Liver (tissue), 8 donors: ENCODE measurements at regions not wholly inside any gene's neighbourhood (a gene's known extent, or its start where the extent isn't known, plus 50 kb on each side); places are given as distances from the start of the nearest gene placed in this dataset.

ENCODE experiments used
- DNase-seq: peaks from one replicate; pipeline ENCODE4 v3.0.0-alpha.2; 2017; ENCODE audit warnings: low spot score
- H3K27ac ChIP-seq, 2 donors: one replicate each; pipeline ENCODE4 v1.7.0; 2013; ENCODE audit warnings: inconsistent platforms in 2 of 2, low read length in 2 of 2, control low read depth in 1 of 2, low read depth in 1 of 2, mild to moderate bottlenecking in 1 of 2
- H3K27me3 ChIP-seq, 4 donors: one replicate each; pipeline versions ENCODE4 v1.6.1 to v1.7.0; 2013; ENCODE audit warnings: low read length in 3 of 4, inconsistent platforms in 1 of 4, mild to moderate bottlenecking in 1 of 4, moderate library complexity in 1 of 4; ENCODE audit not compliant: control insufficient read depth in 4 of 4, insufficient read depth in 4 of 4
- H3K36me3 ChIP-seq, 4 donors: one replicate each; pipeline versions ENCODE4 v1.6.1 to v1.7.0; 2013; ENCODE audit warnings: low read length in 3 of 4, mild to moderate bottlenecking in 3 of 4, low read depth in 1 of 4, moderate library complexity in 1 of 4; ENCODE audit not compliant: control insufficient read depth in 4 of 4, insufficient read depth in 3 of 4
- H3K4me1 ChIP-seq, 4 donors: one replicate each; pipeline versions ENCODE4 v1.6.1 to v1.7.0; 2013; ENCODE audit warnings: low read length in 3 of 4, mild to moderate bottlenecking in 3 of 4, moderate library complexity in 1 of 4; ENCODE audit not compliant: control insufficient read depth in 4 of 4, insufficient read depth in 4 of 4
- H3K4me3 ChIP-seq, 3 donors: one replicate each; pipeline versions ENCODE4 v1.6.1 to v1.7.0; 2013; ENCODE audit warnings: low read length in 3 of 3, control low read depth in 1 of 3, low read depth in 1 of 3, mild to moderate bottlenecking in 1 of 3
- H3K9ac ChIP-seq, 2 donors: one replicate each; pipeline ENCODE4 v1.7.0; 2013; ENCODE audit warnings: low read length in 2 of 2, mild to moderate bottlenecking in 2 of 2, moderate library complexity in 2 of 2, control low read depth in 1 of 2, low read depth in 1 of 2
- H3K9me3 ChIP-seq, 4 donors: one replicate each; pipeline versions ENCODE4 v1.6.1 to v1.7.0; 2013; ENCODE audit warnings: low read length in 3 of 4; ENCODE audit not compliant: control insufficient read depth in 4 of 4
- EGR1 ChIP-seq, 2 donors: IDR thresholded peaks; 2 replicates each; pipeline ENCODE4 v1.6.1; 2016 to 2018; ENCODE audit warnings: antibody characterized with exemption in 2 of 2, low read depth in 2 of 2
- FOXA1 ChIP-seq: IDR thresholded peaks from 2 replicates; pipeline ENCODE4 v1.6.1; 2016; ENCODE audit warnings: antibody characterized with exemption
- FOXA2 ChIP-seq: IDR thresholded peaks from 2 replicates; pipeline ENCODE4 v1.6.1; 2016; ENCODE audit warnings: antibody characterized with exemption
- HNF4A ChIP-seq, 2 donors: conservative IDR thresholded peaks; 2 replicates each; pipeline ENCODE4 v1.6.1; 2016; ENCODE audit warnings: antibody characterized with exemption in 2 of 2, mild to moderate bottlenecking in 2 of 2
- HNF4G ChIP-seq: IDR thresholded peaks from 2 replicates; pipeline ENCODE4 v1.6.1; 2016; ENCODE audit warnings: antibody characterized with exemption
- JUND ChIP-seq, 2 donors: IDR thresholded peaks; 2 replicates each; pipeline ENCODE4 v1.6.1; 2016; ENCODE audit warnings: antibody characterized with exemption in 2 of 2
- NR2F2 ChIP-seq: IDR thresholded peaks from 2 replicates; pipeline ENCODE4 v1.6.1; 2016; ENCODE audit warnings: antibody characterized with exemption
- RAD21 ChIP-seq, 2 donors: IDR thresholded peaks; 2 replicates each; pipeline ENCODE4 v1.6.1; 2016; ENCODE audit warnings: antibody characterized with exemption in 2 of 2, mild to moderate bottlenecking in 2 of 2
- RXRA ChIP-seq, 2 donors: IDR thresholded peaks; 2 replicates each; pipeline ENCODE4 v1.6.1; 2017 to 2018; ENCODE audit warnings: antibody characterized with exemption in 2 of 2, mild to moderate bottlenecking in 1 of 2
- YY1 ChIP-seq: IDR thresholded peaks from 2 replicates; pipeline ENCODE4 v1.6.1; 2016; ENCODE audit warnings: antibody characterized with exemption, mild to moderate bottlenecking
- WGBS: extraction: QIAGEN DNeasy Blood & Tissue Kit; methylation state at CpG from one replicate; pipeline ENCODE4 v1.1.7; 2013; 5-methylcytosine and 5-hydroxymethylcytosine counted together
- TF ChIP-seq, protein P1 (sequence below): IDR thresholded peaks from 2 replicates; pipeline ENCODE4 v1.6.1; 2016; ENCODE audit warnings: antibody characterized with exemption
- TF ChIP-seq, protein P2 (sequence below): fragments of 150-350 bp; IDR thresholded peaks from 2 replicates; pipeline ENCODE4 v1.5.1; 2017; ENCODE audit warnings: improper control_type of control experiment, low read depth, low read length; ENCODE audit not compliant: missing input control
- TF ChIP-seq, protein P3 (sequence below): IDR thresholded peaks from 2 replicates; pipeline ENCODE4 v1.6.1; 2016; ENCODE audit warnings: antibody characterized with exemption
- TF ChIP-seq, protein P4 (sequence below): IDR thresholded peaks from 2 replicates; pipeline ENCODE4 v1.6.1; 2016; ENCODE audit warnings: antibody characterized with exemption, mild to moderate bottlenecking
- TF ChIP-seq, protein P5 (sequence below): IDR thresholded peaks from 2 replicates; pipeline ENCODE4 v1.6.1; 2016; ENCODE audit warnings: antibody characterized with exemption
- donor health status: healthy.
- donor health status: healthy.
- donor health status: healthy.
- donor health status: healthy.
- donor health status: healthy.

DNA sequence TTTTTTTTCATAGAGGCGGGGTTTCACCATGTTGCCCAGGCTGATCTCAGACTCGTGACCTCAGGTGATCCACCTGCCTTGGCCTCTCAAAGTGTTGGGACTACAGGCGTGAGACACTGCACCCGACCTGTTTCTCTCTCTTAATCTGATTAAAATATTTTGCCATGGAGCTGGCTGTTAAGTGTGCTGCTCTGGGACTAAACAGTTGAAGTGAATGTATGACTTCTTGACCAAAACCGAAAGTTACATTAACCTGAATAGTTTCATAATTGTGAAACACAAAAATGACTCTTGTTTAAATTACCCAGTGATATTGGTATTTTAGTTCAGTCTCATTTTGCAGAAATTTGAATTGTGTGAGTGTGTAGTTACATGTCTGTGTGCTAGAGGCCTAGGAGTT, 2548.6 kb downstream of the PCDH7 start:
- Histone ChIP-seq H3K9ac (no peak overlapping the region), H3K4me3 (no peak overlapping the region), H3K9me3 (no peaks in the 10 kb centered on the region), H3K27ac (no peak overlapping the region), H3K27me3 (no peaks in the 10 kb centered on the region), H3K4me1 (no peaks in the 10 kb centered on the region), H3K36me3 (no peaks in the 10 kb centered on the region)
- 74% methylated on average over 5 of the region's 5 CpGs for WGBS
- no peak for TF ChIP-seq HNF4G
- TF ChIP-seq HNF4A (conservative IDR thresholded peaks at IDR 0.05) = no peak
- TF ChIP-seq FOXA1 = no peak
- TF ChIP-seq NR2F2 = no peak
- TF ChIP-seq, protein P1, sequence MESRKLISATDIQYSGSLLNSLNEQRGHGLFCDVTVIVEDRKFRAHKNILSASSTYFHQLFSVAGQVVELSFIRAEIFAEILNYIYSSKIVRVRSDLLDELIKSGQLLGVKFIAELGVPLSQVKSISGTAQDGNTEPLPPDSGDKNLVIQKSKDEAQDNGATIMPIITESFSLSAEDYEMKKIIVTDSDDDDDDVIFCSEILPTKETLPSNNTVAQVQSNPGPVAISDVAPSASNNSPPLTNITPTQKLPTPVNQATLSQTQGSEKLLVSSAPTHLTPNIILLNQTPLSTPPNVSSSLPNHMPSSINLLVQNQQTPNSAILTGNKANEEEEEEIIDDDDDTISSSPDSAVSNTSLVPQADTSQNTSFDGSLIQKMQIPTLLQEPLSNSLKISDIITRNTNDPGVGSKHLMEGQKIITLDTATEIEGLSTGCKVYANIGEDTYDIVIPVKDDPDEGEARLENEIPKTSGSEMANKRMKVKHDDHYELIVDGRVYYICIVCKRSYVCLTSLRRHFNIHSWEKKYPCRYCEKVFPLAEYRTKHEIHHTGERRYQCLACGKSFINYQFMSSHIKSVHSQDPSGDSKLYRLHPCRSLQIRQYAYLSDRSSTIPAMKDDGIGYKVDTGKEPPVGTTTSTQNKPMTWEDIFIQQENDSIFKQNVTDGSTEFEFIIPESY = no peak
- TF ChIP-seq, protein P2, sequence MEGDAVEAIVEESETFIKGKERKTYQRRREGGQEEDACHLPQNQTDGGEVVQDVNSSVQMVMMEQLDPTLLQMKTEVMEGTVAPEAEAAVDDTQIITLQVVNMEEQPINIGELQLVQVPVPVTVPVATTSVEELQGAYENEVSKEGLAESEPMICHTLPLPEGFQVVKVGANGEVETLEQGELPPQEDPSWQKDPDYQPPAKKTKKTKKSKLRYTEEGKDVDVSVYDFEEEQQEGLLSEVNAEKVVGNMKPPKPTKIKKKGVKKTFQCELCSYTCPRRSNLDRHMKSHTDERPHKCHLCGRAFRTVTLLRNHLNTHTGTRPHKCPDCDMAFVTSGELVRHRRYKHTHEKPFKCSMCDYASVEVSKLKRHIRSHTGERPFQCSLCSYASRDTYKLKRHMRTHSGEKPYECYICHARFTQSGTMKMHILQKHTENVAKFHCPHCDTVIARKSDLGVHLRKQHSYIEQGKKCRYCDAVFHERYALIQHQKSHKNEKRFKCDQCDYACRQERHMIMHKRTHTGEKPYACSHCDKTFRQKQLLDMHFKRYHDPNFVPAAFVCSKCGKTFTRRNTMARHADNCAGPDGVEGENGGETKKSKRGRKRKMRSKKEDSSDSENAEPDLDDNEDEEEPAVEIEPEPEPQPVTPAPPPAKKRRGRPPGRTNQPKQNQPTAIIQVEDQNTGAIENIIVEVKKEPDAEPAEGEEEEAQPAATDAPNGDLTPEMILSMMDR = no peak
- TF ChIP-seq YY1 = no peak
- TF ChIP-seq FOXA2 = no peak
- TF ChIP-seq RAD21 (IDR thresholded peaks at IDR 0.05) = no peak
- no peak for TF ChIP-seq JUND (IDR thresholded peaks at IDR 0.05)
- TF ChIP-seq, protein P3, sequence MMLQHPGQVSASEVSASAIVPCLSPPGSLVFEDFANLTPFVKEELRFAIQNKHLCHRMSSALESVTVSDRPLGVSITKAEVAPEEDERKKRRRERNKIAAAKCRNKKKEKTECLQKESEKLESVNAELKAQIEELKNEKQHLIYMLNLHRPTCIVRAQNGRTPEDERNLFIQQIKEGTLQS = no peak
- no peak for TF ChIP-seq EGR1 (IDR thresholded peaks at IDR 0.05; ENCODE audit: low read depth in 2 of 2)
- TF ChIP-seq, protein P4, sequence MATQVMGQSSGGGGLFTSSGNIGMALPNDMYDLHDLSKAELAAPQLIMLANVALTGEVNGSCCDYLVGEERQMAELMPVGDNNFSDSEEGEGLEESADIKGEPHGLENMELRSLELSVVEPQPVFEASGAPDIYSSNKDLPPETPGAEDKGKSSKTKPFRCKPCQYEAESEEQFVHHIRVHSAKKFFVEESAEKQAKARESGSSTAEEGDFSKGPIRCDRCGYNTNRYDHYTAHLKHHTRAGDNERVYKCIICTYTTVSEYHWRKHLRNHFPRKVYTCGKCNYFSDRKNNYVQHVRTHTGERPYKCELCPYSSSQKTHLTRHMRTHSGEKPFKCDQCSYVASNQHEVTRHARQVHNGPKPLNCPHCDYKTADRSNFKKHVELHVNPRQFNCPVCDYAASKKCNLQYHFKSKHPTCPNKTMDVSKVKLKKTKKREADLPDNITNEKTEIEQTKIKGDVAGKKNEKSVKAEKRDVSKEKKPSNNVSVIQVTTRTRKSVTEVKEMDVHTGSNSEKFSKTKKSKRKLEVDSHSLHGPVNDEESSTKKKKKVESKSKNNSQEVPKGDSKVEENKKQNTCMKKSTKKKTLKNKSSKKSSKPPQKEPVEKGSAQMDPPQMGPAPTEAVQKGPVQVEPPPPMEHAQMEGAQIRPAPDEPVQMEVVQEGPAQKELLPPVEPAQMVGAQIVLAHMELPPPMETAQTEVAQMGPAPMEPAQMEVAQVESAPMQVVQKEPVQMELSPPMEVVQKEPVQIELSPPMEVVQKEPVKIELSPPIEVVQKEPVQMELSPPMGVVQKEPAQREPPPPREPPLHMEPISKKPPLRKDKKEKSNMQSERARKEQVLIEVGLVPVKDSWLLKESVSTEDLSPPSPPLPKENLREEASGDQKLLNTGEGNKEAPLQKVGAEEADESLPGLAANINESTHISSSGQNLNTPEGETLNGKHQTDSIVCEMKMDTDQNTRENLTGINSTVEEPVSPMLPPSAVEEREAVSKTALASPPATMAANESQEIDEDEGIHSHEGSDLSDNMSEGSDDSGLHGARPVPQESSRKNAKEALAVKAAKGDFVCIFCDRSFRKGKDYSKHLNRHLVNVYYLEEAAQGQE = no peak
- DNase-seq = no peak

DNA sequence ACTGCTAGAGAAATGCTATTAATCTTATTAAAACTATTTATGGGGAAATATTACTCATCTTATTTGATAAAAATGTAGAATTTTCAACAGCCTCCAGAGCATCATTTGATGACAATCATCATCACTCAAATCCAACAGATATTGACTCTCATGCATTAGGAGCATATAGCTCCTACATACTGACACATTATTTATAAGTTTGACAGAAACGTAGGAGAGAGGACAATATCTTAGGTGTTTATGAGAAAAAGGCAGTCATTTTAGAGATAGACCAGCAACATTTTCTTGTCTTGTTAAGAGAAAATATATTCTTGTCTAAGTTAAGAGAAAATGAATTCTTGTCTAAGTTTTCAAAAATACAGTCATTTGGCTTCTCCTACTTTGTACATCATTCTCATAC, 2550.2 kb downstream of the PCDH7 start:
- H3K9ac ChIP-seq = no peak overlapping the region
- 54% methylated on average over 1 of the region's 1 CpG for WGBS
- H3K36me3 ChIP-seq = no peaks in the 10 kb centered on the region
- DNase-seq = no peak
- no peaks in the 10 kb centered on the region for H3K9me3 ChIP-seq
- H3K4me1 ChIP-seq = no peaks in the 10 kb centered on the region
- no peak overlapping the region for H3K4me3 ChIP-seq
- H3K27me3 ChIP-seq = no peaks in the 10 kb centered on the region
- TF ChIP-seq, protein P4 = no peak
- TF ChIP-seq RAD21 (IDR thresholded peaks at IDR 0.05) = no peak
- TF ChIP-seq HNF4A (conservative IDR thresholded peaks at IDR 0.05) = no peak
- TF ChIP-seq, protein P5, sequence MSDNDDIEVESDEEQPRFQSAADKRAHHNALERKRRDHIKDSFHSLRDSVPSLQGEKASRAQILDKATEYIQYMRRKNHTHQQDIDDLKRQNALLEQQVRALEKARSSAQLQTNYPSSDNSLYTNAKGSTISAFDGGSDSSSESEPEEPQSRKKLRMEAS = no peak
- no peak for TF ChIP-seq NR2F2
- TF ChIP-seq FOXA2 = no peak
- no peak for TF ChIP-seq RXRA (IDR thresholded peaks at IDR 0.05)
- TF ChIP-seq HNF4G = no peak
- TF ChIP-seq, protein P3 = no peak
- H3K27ac ChIP-seq = no peak overlapping the region
